Urothelium cell line (cell line): ENCODE measurements at regions not wholly inside any gene's neighbourhood (a gene's known extent, or its start where the extent isn't known, plus 50 kb on each side); places are given as distances from the start of the nearest gene placed in this dataset.

Source experiments
- DNase-seq: peaks from one replicate; pipeline ENCODE4 v3.0.0; 2011; ENCODE audit warnings: low spot score, mixed read lengths
- FAIRE-seq: peaks from 2 replicates; lab custom pipeline; 2011; peaks lifted over from hg19 to GRCh38; lab: Jason Lieb, UNC

DNA sequence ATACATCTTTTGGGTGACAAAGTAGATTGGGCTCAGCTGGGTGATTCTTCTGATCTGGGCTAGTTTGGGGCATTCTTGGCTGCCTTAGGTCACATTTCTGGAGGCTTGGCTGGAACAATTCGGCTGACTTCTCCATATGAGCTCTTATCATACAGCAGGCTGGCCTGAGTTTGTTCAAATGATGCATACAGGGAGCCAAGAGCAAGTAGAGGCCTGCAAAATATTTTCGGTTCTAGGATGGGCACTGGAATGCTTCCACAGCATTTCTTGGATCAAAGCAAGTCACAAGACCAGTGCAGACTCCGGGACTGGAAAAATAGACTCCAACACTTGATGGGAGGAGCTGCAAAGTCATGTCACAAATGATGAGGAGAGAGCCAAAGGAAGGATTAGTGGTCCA is 98.4 kb downstream of the SCG2 start:
- FAIRE-seq (no peak), DNase-seq (no peak)

DNA sequence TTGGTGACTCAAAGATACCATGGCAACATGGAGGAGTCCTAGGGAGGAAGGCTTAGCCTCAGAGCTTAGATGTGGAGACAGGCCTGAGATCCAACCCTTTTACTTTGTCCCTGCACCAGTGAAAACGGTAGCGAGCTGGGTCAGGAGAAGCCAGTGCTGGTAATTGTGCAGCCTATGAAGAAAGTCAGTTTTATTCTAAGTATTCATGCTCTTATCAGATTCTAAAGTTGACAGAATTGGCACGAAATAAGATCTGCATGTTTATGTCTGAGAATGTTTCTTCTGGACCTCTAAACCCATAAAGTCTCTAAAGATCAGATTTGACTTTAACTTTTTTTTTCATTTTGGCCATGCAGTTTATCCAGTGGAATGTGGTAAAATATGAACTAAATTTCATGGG is 93.8 kb downstream of the SCG2 start:
- DNase-seq (no peak), FAIRE-seq (no peak)

- no peak for DNase-seq
- no peak for FAIRE-seq
Observed at GRCh38 chr2:223510713-223511112, 91.4 kb downstream of the SCG2 start.

GRCh38 chr2:223511168-223511567 is 91.0 kb downstream of the SCG2 start:
- FAIRE-seq (no peak), DNase-seq (no peak)

DNA sequence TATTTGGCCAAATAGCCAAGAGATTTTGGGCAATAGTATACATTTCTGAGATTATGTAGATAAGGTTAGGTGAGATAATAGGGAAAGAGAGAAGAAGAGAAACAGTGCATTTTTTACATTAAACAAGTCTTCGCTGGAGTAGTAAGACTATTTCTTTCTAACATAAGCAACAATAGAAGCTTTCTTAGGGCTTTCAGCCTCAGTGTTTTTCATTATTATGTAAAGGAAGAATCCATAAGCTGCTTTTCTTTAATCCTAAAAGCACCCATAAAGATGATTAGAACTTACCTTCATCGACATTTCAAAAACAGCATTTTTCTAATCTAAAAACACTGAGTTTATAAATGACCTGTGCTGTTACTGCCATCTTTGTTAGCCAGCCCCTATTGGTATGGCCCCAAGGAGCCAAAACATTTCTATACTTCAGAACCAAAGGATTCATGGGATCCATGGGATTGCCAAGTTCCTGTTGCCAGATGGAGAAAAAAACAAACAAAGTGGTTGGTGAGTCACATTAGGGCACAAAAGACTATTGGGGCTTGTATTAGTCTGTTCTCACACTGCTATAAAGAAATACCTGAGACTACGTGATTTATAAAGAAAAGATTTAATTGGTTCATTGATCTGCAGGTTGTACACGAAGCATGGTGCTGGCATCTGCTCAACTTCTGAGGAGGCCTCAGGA is 88.2 kb downstream of the SCG2 start:
- FAIRE-seq: no peak
- no peak for DNase-seq

- DNase-seq: no peak
- no peak for FAIRE-seq
Observed at GRCh38 chr2:223519471-223519870, 82.7 kb downstream of the SCG2 start.

DNA sequence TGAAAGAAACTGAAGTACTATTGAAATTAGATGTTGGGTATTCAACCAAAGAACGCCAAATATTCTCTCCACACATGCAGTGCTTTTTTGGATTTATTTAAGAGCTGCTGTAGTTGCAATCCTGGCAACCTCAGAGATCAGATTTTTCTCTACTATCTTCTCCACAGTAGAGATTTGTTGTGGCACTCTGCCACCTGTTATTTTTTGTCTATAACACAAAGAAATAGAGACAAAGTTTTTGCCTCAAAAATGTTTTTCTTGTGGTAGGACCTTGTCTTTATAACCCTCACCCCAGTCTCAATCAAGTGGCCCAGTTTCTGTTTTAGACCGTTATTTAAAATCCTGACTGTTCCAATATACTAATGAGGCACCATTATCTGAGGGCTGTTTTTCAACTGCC is 79.4 kb downstream of the SCG2 start:
- no peak for FAIRE-seq
- no peak for DNase-seq

DNA sequence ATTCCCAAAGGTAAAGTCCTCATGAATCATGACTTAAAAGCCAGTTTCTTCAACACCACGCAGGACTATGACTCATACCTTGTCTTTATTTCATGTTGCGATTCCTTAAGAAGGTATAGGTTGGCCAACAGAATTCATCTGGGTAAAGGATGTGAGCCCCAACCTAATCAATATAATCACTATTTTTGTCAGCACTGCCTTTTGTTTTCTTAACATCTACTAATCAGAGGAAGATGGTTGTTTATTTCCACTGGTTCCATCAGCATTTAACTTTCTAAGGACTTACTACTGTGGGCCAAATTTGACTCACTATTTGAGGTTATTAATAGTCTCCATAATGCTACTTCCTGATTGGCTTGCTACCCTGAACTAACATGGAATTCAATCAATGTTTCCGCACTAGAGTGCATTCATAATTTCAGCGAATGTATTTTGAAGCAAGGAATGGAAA is 78.6 kb downstream of the SCG2 start:
- DNase-seq (no peak), FAIRE-seq (no peak)

- FAIRE-seq (no peak), DNase-seq (no peak)
Observed at GRCh38 chr2:223524066-223524465, 78.1 kb downstream of the SCG2 start.

- no peak for FAIRE-seq
- DNase-seq: no peak
Observed at GRCh38 chr2:223526106-223526505, 76.1 kb downstream of the SCG2 start.

GRCh38 chr2:223528036-223528435 is 74.1 kb downstream of the SCG2 start:
- FAIRE-seq: no peak
- no peak for DNase-seq

DNA sequence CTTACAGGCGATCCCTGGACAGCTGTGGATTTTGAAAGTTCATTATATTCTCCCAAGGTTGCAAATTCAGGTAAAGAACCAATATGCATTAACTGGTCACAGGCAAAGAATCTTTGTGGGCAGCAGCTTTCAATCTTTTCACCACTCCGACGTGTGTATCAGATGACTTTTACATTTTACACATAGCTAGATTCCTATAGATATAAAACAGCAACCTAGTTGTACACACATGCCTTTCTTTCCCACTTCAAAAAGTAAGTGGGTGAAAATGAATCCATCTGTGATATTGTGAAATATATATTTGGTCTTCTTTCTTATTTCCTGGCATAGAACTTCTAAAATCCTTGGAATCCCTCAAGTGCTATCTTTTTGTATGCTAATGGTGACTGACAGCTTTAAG is 72.5 kb downstream of the SCG2 start:
- FAIRE-seq (no peak), DNase-seq (no peak)

DNA sequence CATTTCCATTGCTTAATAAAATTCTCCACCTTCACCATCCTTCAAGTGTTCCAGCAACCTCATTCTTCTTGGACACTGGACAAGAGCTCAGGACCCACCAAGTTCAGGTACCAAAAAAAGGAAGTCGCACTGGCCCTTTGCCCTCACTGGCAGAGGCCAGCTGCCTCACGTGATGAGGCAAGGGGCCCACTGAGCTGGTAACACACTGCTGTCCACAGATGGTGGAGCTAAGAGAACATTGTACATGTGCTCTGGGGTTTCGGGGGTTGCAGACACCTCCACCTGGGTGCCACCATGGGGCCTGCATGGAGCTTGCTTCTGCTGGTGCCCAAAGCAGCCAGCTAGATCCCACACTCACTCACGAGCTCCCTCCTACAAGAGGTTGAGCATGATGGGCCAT is 71.3 kb downstream of the SCG2 start:
- FAIRE-seq (no peak), DNase-seq (no peak)

DNA sequence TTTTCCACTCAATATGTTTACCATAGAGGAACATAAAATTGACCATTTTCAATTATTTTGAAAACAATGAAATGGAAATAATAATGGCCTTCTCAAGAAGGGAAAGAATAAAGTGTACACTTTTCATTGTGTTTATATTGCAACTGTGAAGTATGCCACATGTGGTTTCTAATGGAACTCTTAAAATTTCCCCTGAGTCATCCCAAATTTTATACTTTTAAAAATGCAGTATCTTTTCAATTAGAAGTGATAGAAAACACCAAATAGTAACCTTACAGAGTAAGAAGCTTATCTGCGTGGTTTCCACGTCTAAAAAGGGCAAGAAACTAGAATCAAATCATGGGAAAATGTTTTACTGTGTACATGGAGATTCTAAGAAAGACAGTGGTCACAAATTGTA is 70.0 kb downstream of the SCG2 start:
- no peak for FAIRE-seq
- DNase-seq: no peak

- FAIRE-seq (no peak), DNase-seq (no peak)
Observed at GRCh38 chr2:223532712-223533111, 69.4 kb downstream of the SCG2 start.

- FAIRE-seq: no peak
- no peak for DNase-seq
Observed at GRCh38 chr2:223536546-223536945, 65.6 kb downstream of the SCG2 start.

GRCh38 chr2:223537115-223537514 is 65.0 kb downstream of the SCG2 start:
- DNase-seq (no peak), FAIRE-seq (no peak)

DNA sequence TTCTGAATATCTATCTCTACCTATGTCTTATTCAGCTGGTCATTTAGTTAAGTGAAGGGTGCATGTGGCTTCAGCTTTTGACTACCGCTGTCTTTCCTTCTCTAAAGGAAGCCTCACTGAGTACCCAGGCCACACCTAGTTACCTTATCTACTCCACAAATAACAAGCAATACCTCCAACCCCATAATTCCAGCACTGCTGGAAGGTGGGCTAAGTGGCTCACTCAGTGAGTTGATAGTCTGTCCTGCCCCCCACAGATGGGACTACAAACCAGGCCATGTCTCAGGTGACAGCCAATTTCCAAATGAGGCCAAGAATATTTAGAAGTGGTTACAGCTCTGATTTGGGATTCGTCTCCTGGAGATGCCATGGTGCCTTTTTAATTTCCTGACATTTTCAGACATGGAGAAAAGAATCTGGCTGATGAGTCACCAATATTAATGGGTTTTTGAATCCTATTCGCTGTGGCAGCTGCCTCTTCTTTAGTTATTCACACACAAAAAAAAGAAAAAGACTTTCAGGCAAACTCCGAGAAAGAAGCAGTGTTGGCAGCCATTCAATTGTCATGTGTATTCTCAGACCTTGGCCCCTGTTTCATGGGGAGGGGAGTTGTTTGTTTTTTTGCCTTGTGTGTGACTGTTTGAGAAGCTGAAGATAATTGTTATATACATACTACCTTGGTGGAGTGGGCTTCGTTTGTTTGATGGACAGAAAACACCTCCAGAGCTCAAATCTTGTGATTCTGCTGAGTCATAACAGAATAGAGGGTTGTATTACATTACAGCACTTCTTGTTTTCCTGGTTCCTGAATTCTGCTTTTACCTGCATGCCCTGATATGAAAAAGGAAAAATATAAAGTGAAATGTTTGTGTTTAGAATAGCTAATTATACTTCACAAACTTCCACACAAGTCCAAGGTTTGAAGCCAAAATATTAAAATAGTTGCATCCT is 64.2 kb downstream of the SCG2 start:
- FAIRE-seq: no peak

DNA sequence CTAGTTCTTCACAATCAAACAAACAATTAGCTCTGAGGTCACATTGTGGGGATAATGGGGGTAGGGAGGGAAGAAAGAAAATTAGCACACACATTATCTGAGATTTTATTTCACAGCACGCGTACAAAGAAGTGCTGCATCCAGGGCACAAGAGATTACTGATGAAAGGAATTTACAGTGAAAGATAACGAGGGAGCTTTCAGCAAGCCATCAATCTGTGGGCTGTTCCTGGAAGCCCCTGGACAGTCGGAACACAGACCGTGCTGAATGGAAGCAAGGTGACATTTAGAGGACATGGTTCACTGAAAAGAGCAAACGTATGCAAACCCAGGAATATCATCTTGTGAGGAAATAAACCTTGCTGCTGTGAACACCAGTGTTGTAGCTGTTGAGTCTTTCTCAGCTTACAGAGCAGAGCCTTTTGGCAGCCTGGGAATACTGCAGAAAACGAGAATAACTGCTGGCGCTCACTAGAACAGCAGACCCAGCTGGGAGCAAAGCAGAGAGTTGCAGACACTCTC is 63.2 kb downstream of the SCG2 start:
- FAIRE-seq (no peak), DNase-seq (no peak)

More for the DNA sequence above, 64.2 kb downstream of the SCG2 start:
- DNase-seq: no peak

GRCh38 chr2:223541546-223541945 is 60.6 kb downstream of the SCG2 start:
- no peak for FAIRE-seq
- no peak for DNase-seq

DNA sequence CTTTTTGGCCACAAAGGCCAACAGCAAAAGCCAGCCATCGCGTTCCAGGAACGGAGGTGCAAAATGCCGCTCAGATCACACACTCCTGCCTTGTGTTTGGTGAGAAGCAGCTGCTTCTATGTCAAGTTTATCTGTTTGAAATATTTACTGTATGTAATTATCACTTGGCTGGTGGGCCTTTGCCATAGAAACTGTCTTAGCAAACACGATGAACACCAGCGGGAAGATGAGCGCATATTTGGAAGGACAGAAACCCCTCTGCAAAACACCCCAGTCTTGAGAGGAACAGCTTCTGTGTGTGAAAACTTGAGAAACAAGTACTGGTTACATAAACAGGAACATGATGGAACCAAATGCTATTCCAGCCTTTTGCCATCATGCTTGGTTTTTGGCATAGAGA is 59.7 kb downstream of the SCG2 start:
- DNase-seq (no peak), FAIRE-seq (no peak)

DNA sequence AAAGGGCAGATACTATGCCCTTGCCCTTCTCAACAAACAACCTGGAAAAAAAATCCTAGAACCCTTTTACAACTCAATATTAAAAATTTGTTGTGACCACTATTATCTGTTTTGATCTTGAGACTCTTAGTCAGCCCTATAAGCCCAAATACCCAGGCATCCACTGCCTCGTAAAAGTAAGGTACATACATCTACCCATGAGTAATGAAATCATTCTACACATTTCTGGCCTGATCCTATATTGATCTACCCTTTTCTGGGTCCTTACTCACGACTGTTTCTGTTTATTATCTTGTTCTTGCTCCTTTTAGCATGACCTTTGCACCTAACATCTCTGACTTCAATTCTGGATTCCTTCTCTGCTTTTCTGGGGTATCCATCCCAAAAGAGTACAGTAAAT is 56.8 kb downstream of the SCG2 start:
- no peak for DNase-seq
- FAIRE-seq: no peak
